H9 (cell line): ENCODE measurements at regions not wholly inside any gene's neighbourhood (a gene's known extent, or its start where the extent isn't known, plus 50 kb on each side); places are given as distances from the start of the nearest gene placed in this dataset.

ENCODE experiments used
- DNase-seq: peaks from one replicate; pipeline ENCODE4 v3.0.0-alpha.2; 2017
- H2AFZ ChIP-seq: one replicate; pipeline ENCODE4 v1.6.1; 2013; ENCODE audit warnings: mild to moderate bottlenecking, low read length, control low read depth, moderate library complexity
- H2AK5ac ChIP-seq: 2 replicates; pipeline ENCODE4 v1.6.1; 2013; ENCODE audit warnings: low read length, control low read depth, mixed read lengths; ENCODE audit not compliant: insufficient read length
- H2BK120ac ChIP-seq: one replicate; pipeline ENCODE4 v1.6.1; 2013; ENCODE audit warnings: low read depth, mild to moderate bottlenecking, low read length, control low read depth, inconsistent platforms; ENCODE audit not compliant: poor library complexity, severe bottlenecking
- H2BK12ac ChIP-seq: 2 replicates; pipeline ENCODE4 v1.6.1; 2013; ENCODE audit warnings: low read length, control low read depth, mixed read lengths, low read depth; ENCODE audit not compliant: insufficient read length
- H2BK15ac ChIP-seq: 2 replicates; pipeline ENCODE4 v1.6.1; 2013; ENCODE audit warnings: low read depth, low read length, control low read depth
- H2BK20ac ChIP-seq: one replicate; pipeline ENCODE4 v1.6.1; 2013; ENCODE audit warnings: low read depth, mild to moderate bottlenecking, low read length, control low read depth, inconsistent platforms; ENCODE audit not compliant: poor library complexity, severe bottlenecking
- H2BK5ac ChIP-seq: 2 replicates; pipeline ENCODE4 v1.6.1; 2013; ENCODE audit warnings: low read length, control low read depth, mixed read lengths; ENCODE audit not compliant: insufficient read length
- H3K14ac ChIP-seq: 2 replicates; pipeline ENCODE4 v1.6.1; 2013; ENCODE audit warnings: low read length, control low read depth; ENCODE audit not compliant: insufficient read depth
- H3K18ac ChIP-seq: 2 replicates; pipeline ENCODE4 v1.6.1; 2013; ENCODE audit warnings: low read depth, mild to moderate bottlenecking, mixed read lengths, low read length, control low read depth; ENCODE audit not compliant: insufficient read length
- H3K23ac ChIP-seq: 2 replicates; pipeline ENCODE4 v1.6.1; 2013; ENCODE audit warnings: low read length, control low read depth, mixed read lengths, low read depth; ENCODE audit not compliant: insufficient read length
- H3K23me2 ChIP-seq: 2 replicates; pipeline ENCODE4 v1.6.1; 2013; ENCODE audit warnings: low read depth, mild to moderate bottlenecking, mixed read lengths, low read length, control low read depth; ENCODE audit not compliant: insufficient read length, poor library complexity, severe bottlenecking
- H3K27ac ChIP-seq: 2 replicates; pipeline ENCODE4 v1.5.1; 2013; ENCODE audit warnings: low read length, control low read depth, mixed read lengths, low read depth; ENCODE audit not compliant: insufficient read length
- H3K27me3 ChIP-seq: 2 replicates; pipeline ENCODE4 v1.6.1; 2013; ENCODE audit warnings: low read length, control low read depth, inconsistent platforms; ENCODE audit not compliant: insufficient read depth
- H3K4ac ChIP-seq: 2 replicates; pipeline ENCODE4 v1.6.1; 2013; ENCODE audit warnings: low read depth, mild to moderate bottlenecking, control low read depth, inconsistent platforms, low read length, moderate library complexity
- H3K4me1 ChIP-seq: 2 replicates; pipeline ENCODE4 v1.6.1; 2013; ENCODE audit warnings: low read length, control low read depth, inconsistent platforms; ENCODE audit not compliant: insufficient read depth
- H3K4me2 ChIP-seq: 2 replicates; pipeline ENCODE4 v1.6.1; 2013; ENCODE audit warnings: low read length, control low read depth, mixed read lengths; ENCODE audit not compliant: insufficient read length, insufficient read depth
- H3K56ac ChIP-seq: 2 replicates; pipeline ENCODE4 v1.6.1; 2013; ENCODE audit warnings: low read depth, mild to moderate bottlenecking, mixed read lengths, low read length, control low read depth; ENCODE audit not compliant: insufficient read length
- H3K79me1 ChIP-seq: 2 replicates; pipeline ENCODE4 v1.6.1; 2013; ENCODE audit warnings: low read depth, mild to moderate bottlenecking, moderate library complexity, low read length, control low read depth, inconsistent platforms; ENCODE audit not compliant: insufficient read depth, poor library complexity, severe bottlenecking
- H3K79me2 ChIP-seq: 2 replicates; pipeline ENCODE4 v1.6.1; 2013; ENCODE audit warnings: low read length, control low read depth, inconsistent platforms; ENCODE audit not compliant: insufficient read depth
- H3K9ac ChIP-seq: 2 replicates; pipeline ENCODE4 v1.6.1; 2013; ENCODE audit warnings: low read length, control low read depth, mixed read lengths; ENCODE audit not compliant: insufficient read length; ENCODE audit errors: extremely low read depth
- H3K9me3 ChIP-seq: one replicate; pipeline ENCODE4 v1.6.1; 2013; ENCODE audit warnings: low read depth, low read length, inconsistent platforms; ENCODE audit not compliant: control insufficient read depth
- H3T11ph ChIP-seq: one replicate; pipeline ENCODE4 v1.6.1; 2013; ENCODE audit warnings: mild to moderate bottlenecking, low read length, control low read depth, inconsistent platforms
- H4K20me1 ChIP-seq: one replicate; pipeline ENCODE4 v1.6.1; 2013; ENCODE audit not compliant: control insufficient read depth, insufficient read length, insufficient read depth
- H4K5ac ChIP-seq: 2 replicates; pipeline ENCODE4 v1.6.1; 2013; ENCODE audit warnings: low read depth, mild to moderate bottlenecking, mixed read lengths, low read length, control low read depth; ENCODE audit not compliant: insufficient read length
- H4K8ac ChIP-seq: replicated peaks from 2 replicates; pipeline ENCODE4 v1.6.1; 2013; ENCODE audit warnings: low read length, control low read depth, mixed read lengths, low read depth; ENCODE audit not compliant: insufficient read length
- H4K91ac ChIP-seq: 2 replicates; pipeline ENCODE4 v1.6.1; 2013; ENCODE audit warnings: low read depth, mild to moderate bottlenecking, moderate library complexity, mixed read lengths, low read length, control low read depth; ENCODE audit not compliant: insufficient read length
- H3K27ac Mint-ChIP-seq, 3 experiments: 2 replicates in 2 of 3; 3 replicates in 1 of 3; pipeline ENCODE4 v1.8.0; 2020 to 2021; ENCODE audit warnings: mixed read lengths in 3 of 3, mild to moderate bottlenecking in 1 of 3, moderate library complexity in 1 of 3
- H3K27me3 Mint-ChIP-seq: 2 replicates; pipeline ENCODE4 v1.8.0; 2021; ENCODE audit warnings: low read depth, mild to moderate bottlenecking, moderate library complexity, mixed read lengths
- H3K36me3 Mint-ChIP-seq, 3 experiments: 2 replicates in 2 of 3; 3 replicates in 1 of 3; pipeline ENCODE4 v1.8.0; 2020 to 2021; ENCODE audit warnings: low read depth in 3 of 3, mixed read lengths in 3 of 3; ENCODE audit not compliant: insufficient read depth in 1 of 3
- H3K4me1 Mint-ChIP-seq, 2 experiments: 2 replicates each; pipeline ENCODE4 v1.8.0; 2020; ENCODE audit warnings: mixed read lengths in 2 of 2
- H3K4me3 Mint-ChIP-seq, 2 experiments: 2 replicates in 1 of 2; 3 replicates in 1 of 2; pipeline ENCODE4 v1.8.0; 2020 to 2021; ENCODE audit warnings: mild to moderate bottlenecking in 2 of 2, mixed read lengths in 2 of 2, moderate library complexity in 1 of 2
- H3K9me3 Mint-ChIP-seq, 2 experiments: 2 replicates in 1 of 2; 3 replicates in 1 of 2; pipeline ENCODE4 v1.8.0; 2020; ENCODE audit warnings: mild to moderate bottlenecking in 2 of 2, mixed read lengths in 2 of 2, moderate library complexity in 1 of 2
- WGBS: extraction: QIAGEN DNeasy Blood & Tissue Kit; methylation state at CpG from one replicate; pipeline ENCODE4 v1.1.7; 2013; ENCODE audit warnings: missing lambda C conversion rate, low lambda C conversion rate, mixed read lengths; ENCODE audit not compliant: insufficient read length; ENCODE audit errors: extremely low coverage; 5-methylcytosine and 5-hydroxymethylcytosine counted together
- TF ChIP-seq, protein P1 (sequence below): fragments of 200-600 bp; sonication (generic); conservative IDR thresholded peaks from 3 replicates; pipeline ENCODE4 v1.8.0; 2021; ENCODE audit warnings: antibody characterized with exemption, mild to moderate bottlenecking

- Histone ChIP-seq H3K14ac (no peak overlapping the region), H3T11ph (no peak overlapping the region), H2BK20ac (no peak overlapping the region), H2AFZ (no peak overlapping the region), H3K79me2 (no peaks in the 10 kb centered on the region), H2AK5ac (no peak overlapping the region), H3K23me2 (no peaks in the 10 kb centered on the region), H3K9ac (no peak overlapping the region), H3K56ac (no peak overlapping the region), H2BK15ac (no peak overlapping the region), H3K23ac (no peak overlapping the region), H3K79me1 (no peaks in the 10 kb centered on the region), H3K4me2 (no peak overlapping the region), H4K20me1 (no peaks in the 10 kb centered on the region), H4K8ac (no peak overlapping the region), H2BK12ac (no peak overlapping the region), H4K91ac (no peak overlapping the region), H3K27ac (no peak overlapping the region), H3K4me1 (peaks cover 4% of the 10 kb centered on the region; the same call in 1 of the 2 replicates), H3K18ac (no peak overlapping the region), H2BK120ac (no peak overlapping the region), H3K27me3 (no peaks in the 10 kb centered on the region), H3K9me3 (no peaks in the 10 kb centered on the region), H4K5ac (no peak overlapping the region), H2BK5ac (no peak overlapping the region), H3K4ac (no peak overlapping the region)
- Mint-ChIP-seq H3K36me3 (no peaks in the 10 kb centered on the region), H3K4me1 (peaks cover 9 to 16% of the 10 kb centered on the region in 2 experiments), H3K27me3 (no peaks in the 10 kb centered on the region), H3K9me3 (no peaks in the 10 kb centered on the region), H3K27ac (peak overlapping the region in 1 of 3 experiments; percentile 50; a peak in 2 of 7 replicates), H3K4me3 (no peak overlapping the region)
- DNase-seq = no peak
- TF ChIP-seq, protein P1, sequence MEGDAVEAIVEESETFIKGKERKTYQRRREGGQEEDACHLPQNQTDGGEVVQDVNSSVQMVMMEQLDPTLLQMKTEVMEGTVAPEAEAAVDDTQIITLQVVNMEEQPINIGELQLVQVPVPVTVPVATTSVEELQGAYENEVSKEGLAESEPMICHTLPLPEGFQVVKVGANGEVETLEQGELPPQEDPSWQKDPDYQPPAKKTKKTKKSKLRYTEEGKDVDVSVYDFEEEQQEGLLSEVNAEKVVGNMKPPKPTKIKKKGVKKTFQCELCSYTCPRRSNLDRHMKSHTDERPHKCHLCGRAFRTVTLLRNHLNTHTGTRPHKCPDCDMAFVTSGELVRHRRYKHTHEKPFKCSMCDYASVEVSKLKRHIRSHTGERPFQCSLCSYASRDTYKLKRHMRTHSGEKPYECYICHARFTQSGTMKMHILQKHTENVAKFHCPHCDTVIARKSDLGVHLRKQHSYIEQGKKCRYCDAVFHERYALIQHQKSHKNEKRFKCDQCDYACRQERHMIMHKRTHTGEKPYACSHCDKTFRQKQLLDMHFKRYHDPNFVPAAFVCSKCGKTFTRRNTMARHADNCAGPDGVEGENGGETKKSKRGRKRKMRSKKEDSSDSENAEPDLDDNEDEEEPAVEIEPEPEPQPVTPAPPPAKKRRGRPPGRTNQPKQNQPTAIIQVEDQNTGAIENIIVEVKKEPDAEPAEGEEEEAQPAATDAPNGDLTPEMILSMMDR = no peak
- no CpG with 5 or more reads among the region's 5 CpGs for WGBS
These were observed 85.9 kb upstream of the NPVF start for GRCh38 chr7:25314094-25314730.
